ENCODE measurements at regions not wholly inside any gene's neighbourhood (a gene's known extent, or its start where the extent isn't known, plus 50 kb on each side); places are given as distances from the start of the nearest gene placed in this dataset.
"Not testable (repeated sequence)": the region's sequence is repeated elsewhere in the genome, so short reads cannot be mapped to it uniquely, and the experiment has no call there.

DNA sequence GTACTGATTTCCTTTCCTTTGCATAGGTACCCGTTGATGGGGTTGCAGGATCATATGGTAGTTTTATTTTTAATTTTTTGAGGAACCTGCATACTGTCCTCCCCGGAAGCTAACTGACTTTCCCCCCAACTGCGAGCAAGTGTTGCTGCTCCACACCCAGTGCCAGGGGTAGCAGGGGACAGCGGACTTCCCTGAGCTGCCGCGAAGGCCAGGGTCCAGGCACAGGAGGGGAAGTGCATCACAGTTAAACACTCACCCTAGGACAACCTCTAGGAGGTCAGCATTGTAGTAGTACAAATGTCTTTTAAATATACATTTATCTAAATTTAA lies 201.7 kb downstream of the NPIPB11 start:
- TF ChIP-seq, protein P1, sequence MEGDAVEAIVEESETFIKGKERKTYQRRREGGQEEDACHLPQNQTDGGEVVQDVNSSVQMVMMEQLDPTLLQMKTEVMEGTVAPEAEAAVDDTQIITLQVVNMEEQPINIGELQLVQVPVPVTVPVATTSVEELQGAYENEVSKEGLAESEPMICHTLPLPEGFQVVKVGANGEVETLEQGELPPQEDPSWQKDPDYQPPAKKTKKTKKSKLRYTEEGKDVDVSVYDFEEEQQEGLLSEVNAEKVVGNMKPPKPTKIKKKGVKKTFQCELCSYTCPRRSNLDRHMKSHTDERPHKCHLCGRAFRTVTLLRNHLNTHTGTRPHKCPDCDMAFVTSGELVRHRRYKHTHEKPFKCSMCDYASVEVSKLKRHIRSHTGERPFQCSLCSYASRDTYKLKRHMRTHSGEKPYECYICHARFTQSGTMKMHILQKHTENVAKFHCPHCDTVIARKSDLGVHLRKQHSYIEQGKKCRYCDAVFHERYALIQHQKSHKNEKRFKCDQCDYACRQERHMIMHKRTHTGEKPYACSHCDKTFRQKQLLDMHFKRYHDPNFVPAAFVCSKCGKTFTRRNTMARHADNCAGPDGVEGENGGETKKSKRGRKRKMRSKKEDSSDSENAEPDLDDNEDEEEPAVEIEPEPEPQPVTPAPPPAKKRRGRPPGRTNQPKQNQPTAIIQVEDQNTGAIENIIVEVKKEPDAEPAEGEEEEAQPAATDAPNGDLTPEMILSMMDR (IDR thresholded peaks at IDR 0.05) = no peak
- DNase-seq (ENCODE audit: low spot score) (no peak), ATAC-seq (ENCODE audit: insufficient number of reproducible peaks, low FRiP score, low read depth) (no peak)
- Histone ChIP-seq H3K36me3 (no peaks in the 10 kb centered on the region), H3K4me3 (no peak overlapping the region), H3K4me1 (ENCODE audit: control insufficient read depth in 1 of 2, low read depth in 2 of 2) (no peaks in the 10 kb centered on the region), H3K9me3 (no peaks in the 10 kb centered on the region), H3K27me3 (replicated peaks; ENCODE audit: insufficient read depth) (no peaks in the 10 kb centered on the region), H3K27ac (no peak overlapping the region)

- H3K9me3 ChIP-seq; H3K4me1 ChIP-seq (ENCODE audit: control insufficient read depth in 1 of 2, low read depth in 2 of 2); ATAC-seq (ENCODE audit: insufficient number of reproducible peaks, low FRiP score, low read depth); H3K36me3 ChIP-seq; H3K27me3 ChIP-seq (replicated peaks; ENCODE audit: insufficient read depth); H3K27ac ChIP-seq; DNase-seq (ENCODE audit: low spot score); H3K4me3 ChIP-seq: not testable (repeated sequence)
Observed at GRCh38 chr16:29203933-29204805, 202.3 kb downstream of the NPIPB11 start.

DNA sequence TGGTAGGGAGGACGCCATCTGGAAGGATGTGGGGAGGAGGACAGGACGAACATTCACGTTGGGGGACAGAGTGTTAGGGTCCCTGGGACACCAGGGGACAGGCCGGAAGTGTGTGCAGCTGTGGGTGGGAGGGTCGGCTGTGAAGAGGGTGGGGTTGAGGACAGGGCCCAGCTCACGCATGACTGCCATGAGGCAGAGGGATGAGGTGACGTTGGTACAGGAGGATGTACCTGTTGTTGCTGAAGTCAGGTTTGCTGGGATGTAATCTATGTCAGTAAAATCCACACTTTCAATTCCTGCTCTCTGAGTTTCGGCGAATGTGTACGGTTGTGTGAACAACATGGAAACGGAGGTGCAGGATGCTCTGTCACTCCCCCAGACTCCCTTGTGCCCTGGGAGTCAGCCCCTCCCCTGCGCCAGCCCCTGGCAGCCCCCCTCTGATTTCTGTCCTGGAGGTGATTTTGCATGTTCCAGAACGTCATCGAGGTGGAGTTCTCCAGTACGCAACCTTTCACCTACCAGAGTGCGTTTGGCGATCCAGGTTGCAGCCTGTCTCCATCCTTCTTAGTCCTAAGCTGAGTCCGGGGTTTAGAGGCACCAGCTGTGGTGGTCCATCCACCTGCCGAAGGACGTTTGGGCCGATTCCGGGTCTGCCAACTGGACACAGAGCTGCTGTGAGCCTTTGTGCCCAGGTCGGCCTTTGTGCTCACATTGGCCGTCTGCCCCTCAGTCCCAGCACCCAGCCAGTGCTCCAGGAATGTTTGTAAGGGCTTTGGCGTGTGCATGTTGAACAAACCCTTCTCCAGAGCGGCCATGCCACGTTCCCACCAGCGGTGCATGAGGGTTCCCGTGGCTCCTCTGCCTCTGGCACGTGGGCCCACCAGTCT lies 203.2 kb downstream of the NPIPB11 start:
- ATAC-seq (ENCODE audit: insufficient number of reproducible peaks, low FRiP score, low read depth); DNase-seq (ENCODE audit: low spot score); H3K4me3 ChIP-seq; H3K27me3 ChIP-seq (replicated peaks; ENCODE audit: insufficient read depth); H3K27ac ChIP-seq; H3K4me1 ChIP-seq (ENCODE audit: control insufficient read depth in 1 of 2, low read depth in 2 of 2); H3K9me3 ChIP-seq; H3K36me3 ChIP-seq: not testable (repeated sequence)

GRCh38 chr16:29202642-29203041 lies 203.9 kb downstream of the NPIPB11 start:
- not testable (repeated sequence) for H3K9me3 ChIP-seq; H3K27me3 ChIP-seq (replicated peaks; ENCODE audit: insufficient read depth); ATAC-seq (ENCODE audit: insufficient number of reproducible peaks, low FRiP score, low read depth); H3K27ac ChIP-seq; H3K4me1 ChIP-seq (ENCODE audit: control insufficient read depth in 1 of 2, low read depth in 2 of 2); DNase-seq (ENCODE audit: low spot score); H3K4me3 ChIP-seq; H3K36me3 ChIP-seq

DNA sequence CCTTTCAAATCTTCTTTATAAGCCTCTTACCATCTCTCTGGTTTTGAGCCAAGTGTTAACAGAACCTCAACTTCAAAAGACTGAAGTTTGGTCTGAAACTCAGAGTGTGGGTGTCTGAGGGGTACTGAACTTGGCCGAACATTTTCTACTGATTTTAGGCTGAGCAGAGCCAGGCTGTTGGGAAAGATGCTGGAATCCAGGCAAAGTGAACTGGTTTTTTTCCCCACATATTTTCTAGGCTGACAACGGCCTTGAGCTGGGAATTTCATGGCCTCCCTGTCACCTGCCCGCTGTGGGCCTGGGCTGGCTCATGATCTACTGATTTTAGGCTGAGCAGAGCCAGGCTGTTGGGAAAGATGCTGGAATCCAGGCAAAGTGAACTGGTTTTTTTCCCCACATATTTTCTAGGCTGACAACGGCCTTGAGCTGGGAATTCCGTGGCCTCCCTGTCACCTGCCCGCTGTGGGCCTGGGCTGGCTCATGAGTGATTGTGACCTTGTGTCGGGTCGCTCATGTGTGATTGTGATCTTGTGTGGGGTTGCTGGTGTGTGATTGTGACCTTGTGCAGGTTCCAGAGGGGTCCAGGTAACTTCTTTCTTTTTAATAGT lies 204.4 kb downstream of the NPIPB11 start:
- H3K4me1 ChIP-seq (ENCODE audit: control insufficient read depth in 1 of 2, low read depth in 2 of 2); H3K27me3 ChIP-seq (replicated peaks; ENCODE audit: insufficient read depth); H3K36me3 ChIP-seq; H3K27ac ChIP-seq; H3K9me3 ChIP-seq; H3K4me3 ChIP-seq; ATAC-seq (ENCODE audit: insufficient number of reproducible peaks, low FRiP score, low read depth); DNase-seq (ENCODE audit: low spot score): not testable (repeated sequence)

DNA sequence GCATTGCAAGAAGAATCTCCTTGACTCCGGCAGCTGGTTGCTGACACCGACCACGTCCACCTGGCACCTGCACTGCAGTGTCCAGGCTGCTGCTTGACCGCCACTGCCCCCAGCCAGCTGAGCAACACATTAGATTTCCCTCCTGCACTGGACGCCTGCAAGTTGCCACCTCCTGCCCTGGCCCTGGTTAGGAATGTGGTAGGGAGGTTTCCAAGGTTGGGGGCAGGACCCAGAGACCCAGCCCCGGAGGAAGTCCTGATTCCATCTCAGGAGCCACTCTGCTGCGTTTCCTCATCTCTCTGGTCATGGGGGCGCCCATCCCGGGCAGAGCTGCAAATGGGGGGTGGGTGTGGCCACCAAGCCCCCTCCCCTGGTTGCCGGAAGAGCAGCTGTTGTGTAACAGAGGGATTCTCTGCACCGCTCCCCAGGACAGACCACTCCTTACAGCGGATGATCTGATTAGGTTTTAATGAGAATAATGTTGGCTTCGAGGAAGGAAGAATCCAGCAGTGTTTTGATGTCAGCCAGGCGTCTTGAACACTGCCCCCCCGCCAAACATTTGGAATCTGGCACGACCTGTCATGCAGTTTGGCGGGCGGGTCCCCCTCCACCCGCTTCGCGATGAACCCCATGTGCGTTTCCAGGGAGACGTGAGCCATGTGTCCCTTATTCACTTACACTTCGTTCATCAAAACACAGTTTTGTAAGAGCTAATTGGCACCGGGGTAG lies 205.1 kb downstream of the NPIPB11 start:
- DNase-seq (ENCODE audit: low spot score); H3K4me1 ChIP-seq (ENCODE audit: control insufficient read depth in 1 of 2, low read depth in 2 of 2): not testable (repeated sequence)

GRCh38 chr16:29200681-29201080 lies 205.8 kb downstream of the NPIPB11 start:
- H3K36me3 ChIP-seq; H3K4me3 ChIP-seq; H3K9me3 ChIP-seq; ATAC-seq (ENCODE audit: insufficient number of reproducible peaks, low FRiP score, low read depth); H3K27ac ChIP-seq; H3K27me3 ChIP-seq (replicated peaks; ENCODE audit: insufficient read depth); DNase-seq (ENCODE audit: low spot score); H3K4me1 ChIP-seq (ENCODE audit: control insufficient read depth in 1 of 2, low read depth in 2 of 2): not testable (repeated sequence)

More for the DNA sequence above, 205.1 kb downstream of the NPIPB11 start:
- not testable (repeated sequence) for H3K27me3 ChIP-seq (replicated peaks; ENCODE audit: insufficient read depth); H3K4me3 ChIP-seq; H3K36me3 ChIP-seq; H3K27ac ChIP-seq; ATAC-seq (ENCODE audit: insufficient number of reproducible peaks, low FRiP score, low read depth); H3K9me3 ChIP-seq

DNA sequence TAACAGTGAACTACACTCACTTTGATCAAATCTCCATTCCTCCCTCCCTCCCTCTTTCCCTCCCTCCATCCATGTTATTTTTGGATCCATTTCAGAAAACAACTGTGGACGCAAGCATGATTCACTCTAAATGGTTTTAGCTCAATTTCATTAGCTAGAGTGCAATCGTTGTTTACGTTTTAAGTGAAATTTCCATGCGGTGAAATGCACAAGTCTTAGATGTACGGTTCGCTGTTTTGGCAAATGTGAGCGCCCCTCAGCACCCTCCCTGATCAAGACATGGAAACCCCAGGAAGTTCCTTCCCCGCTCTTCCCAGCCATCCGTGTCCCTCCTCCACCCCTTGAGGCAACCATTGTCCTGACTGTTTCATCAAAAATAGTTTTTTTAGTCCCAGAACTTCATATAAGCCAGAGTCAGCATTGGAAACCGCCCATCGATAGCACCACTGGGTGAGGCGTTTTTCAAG lies 206.3 kb downstream of the NPIPB11 start:
- H3K27me3 ChIP-seq (replicated peaks; ENCODE audit: insufficient read depth); H3K4me1 ChIP-seq (ENCODE audit: control insufficient read depth in 1 of 2, low read depth in 2 of 2); DNase-seq (ENCODE audit: low spot score); ATAC-seq (ENCODE audit: insufficient number of reproducible peaks, low FRiP score, low read depth); H3K27ac ChIP-seq; H3K36me3 ChIP-seq; H3K9me3 ChIP-seq; H3K4me3 ChIP-seq: not testable (repeated sequence)

GRCh38 chr16:29199626-29200025 lies 206.9 kb downstream of the NPIPB11 start:
- H3K27me3 ChIP-seq (replicated peaks; ENCODE audit: insufficient read depth); H3K9me3 ChIP-seq; DNase-seq (ENCODE audit: low spot score); H3K4me1 ChIP-seq (ENCODE audit: control insufficient read depth in 1 of 2, low read depth in 2 of 2); ATAC-seq (ENCODE audit: insufficient number of reproducible peaks, low FRiP score, low read depth); H3K36me3 ChIP-seq; H3K4me3 ChIP-seq; H3K27ac ChIP-seq: not testable (repeated sequence)

All from thoracic aorta (tissue), 2 donors.